GM23338 (cell line): ENCODE measurements at regions not wholly inside any gene's neighbourhood (a gene's known extent, or its start where the extent isn't known, plus 50 kb on each side); places are given as distances from the start of the nearest gene placed in this dataset.

ENCODE experiments used
- ATAC-seq: fragments of 200-7000 bp; cut with Tn5 transposase; 3 replicates; pipeline ENCODE4 v1.9.1; 2020
- DNase-seq: peaks from one replicate; pipeline ENCODE4 v3.0.0-alpha.2; 2015; ENCODE audit warnings: low spot score
- H2AFZ ChIP-seq: fragments of 200-600 bp; sonication (generic); 2 replicates; pipeline ENCODE4 v1.8.0; 2016; ENCODE audit warnings: antibody characterized with exemption, mild to moderate bottlenecking, moderate library complexity
- H3F3A ChIP-seq: fragments of 200-600 bp; sonication (generic); replicated peaks from 2 replicates; pipeline ENCODE4 v1.8.0; 2017; ENCODE audit warnings: antibody characterized with exemption, mixed run types, low read depth
- H3K27ac ChIP-seq: fragments of 200-600 bp; sonication (generic); 2 replicates; pipeline ENCODE4 v1.6.1; 2016; ENCODE audit warnings: low read depth
- H3K27me3 ChIP-seq: fragments of 200-600 bp; sonication (generic); 2 replicates; pipeline ENCODE4 v1.8.0; 2016; ENCODE audit warnings: mild to moderate bottlenecking, mixed run types, moderate library complexity; ENCODE audit not compliant: insufficient read depth
- H3K36me3 ChIP-seq: fragments of 200-600 bp; sonication (generic); 2 replicates; pipeline ENCODE4 v1.8.0; 2016; ENCODE audit warnings: mild to moderate bottlenecking; ENCODE audit not compliant: insufficient read depth
- H3K4me1 ChIP-seq: fragments of 200-600 bp; sonication (generic); 2 replicates; pipeline ENCODE4 v1.8.0; 2016; ENCODE audit warnings: mild to moderate bottlenecking, moderate library complexity; ENCODE audit not compliant: insufficient read depth
- H3K4me2 ChIP-seq: fragments of 200-600 bp; sonication (generic); 2 replicates; pipeline ENCODE4 v1.7.1; 2017; ENCODE audit warnings: mixed run types
- H3K4me3 ChIP-seq: fragments of 200-600 bp; sonication (generic); 2 replicates; pipeline ENCODE4 v1.6.1; 2016; ENCODE audit warnings: mixed run types
- H3K79me2 ChIP-seq: fragments of 200-600 bp; sonication (generic); replicated peaks from 2 replicates; pipeline ENCODE4 v1.8.0; 2017; ENCODE audit warnings: mild to moderate bottlenecking; ENCODE audit not compliant: insufficient read depth
- H3K9me2 ChIP-seq: fragments of 200-600 bp; sonication (generic); 2 replicates; pipeline ENCODE4 v1.8.0; 2017; ENCODE audit not compliant: insufficient read depth
- H4K20me1 ChIP-seq: fragments of 200-600 bp; sonication (generic); replicated peaks from 2 replicates; pipeline ENCODE4 v1.8.0; 2017; ENCODE audit warnings: mild to moderate bottlenecking; ENCODE audit not compliant: insufficient read depth
- H3K27ac Mint-ChIP-seq: 2 replicates; pipeline ENCODE4 v1.8.0; 2020; ENCODE audit warnings: inconsistent platforms, mild to moderate bottlenecking, moderate library complexity, mixed read lengths
- H3K27me3 Mint-ChIP-seq: 3 replicates; pipeline ENCODE4 v1.8.0; 2022; ENCODE audit warnings: low read depth, mild to moderate bottlenecking, moderate library complexity, mixed read lengths, inconsistent platforms; ENCODE audit not compliant: insufficient read depth, poor library complexity
- H3K36me3 Mint-ChIP-seq: 3 replicates; pipeline ENCODE4 v1.8.0; 2021; ENCODE audit warnings: low read depth, mild to moderate bottlenecking, inconsistent platforms, moderate library complexity, mixed read lengths
- H3K4me1 Mint-ChIP-seq: 3 replicates; pipeline ENCODE4 v1.8.0; 2020; ENCODE audit warnings: mild to moderate bottlenecking, inconsistent platforms, mixed read lengths
- H3K4me3 Mint-ChIP-seq: 3 replicates; pipeline ENCODE4 v1.8.0; 2021; ENCODE audit warnings: moderate library complexity, mild to moderate bottlenecking, inconsistent platforms, mixed read lengths
- H3K9me3 Mint-ChIP-seq: 3 replicates; pipeline ENCODE4 v1.8.0; 2020; ENCODE audit warnings: moderate library complexity, mild to moderate bottlenecking, inconsistent platforms, mixed read lengths
- CREB1 ChIP-seq: fragments of 250-450 bp; sonication (Bioruptor Pico); IDR thresholded peaks from 2 replicates; pipeline ENCODE4 v1.5.0; 2020; ENCODE audit warnings: low read depth, mild to moderate bottlenecking, moderate library complexity
- ETS1 ChIP-seq: IDR thresholded peaks from 2 replicates; pipeline ENCODE4 v1.6.1; 2016; ENCODE audit warnings: antibody characterized with exemption
- EZH2 ChIP-seq: fragments of 200-600 bp; sonication (generic); IDR thresholded peaks from one replicate; pipeline ENCODE4 v1.8.0; 2017; ENCODE audit warnings: antibody characterized with exemption, mild to moderate bottlenecking, low read depth; ENCODE audit not compliant: unreplicated experiment
- EZH2phosphoT487 ChIP-seq: fragments of 200-600 bp; sonication (generic); IDR thresholded peaks from one replicate; pipeline ENCODE4 v1.8.1; 2018; ENCODE audit warnings: antibody characterized with exemption; ENCODE audit not compliant: unreplicated experiment
- JUNB ChIP-seq: IDR thresholded peaks from one replicate; pipeline ENCODE4 v1.6.1; 2016; ENCODE audit warnings: antibody characterized with exemption; ENCODE audit not compliant: unreplicated experiment
- NANOG ChIP-seq: IDR thresholded peaks from 2 replicates; pipeline ENCODE4 v1.6.1; 2016; ENCODE audit warnings: antibody characterized with exemption, borderline replicate concordance
- POLR2AphosphoS5 ChIP-seq: IDR thresholded peaks from 2 replicates; pipeline ENCODE4 v1.6.1; 2016; ENCODE audit warnings: antibody characterized with exemption, low read depth
- STAT1 ChIP-seq: IDR thresholded peaks from one replicate; pipeline ENCODE4 v1.6.1; 2016; ENCODE audit warnings: antibody characterized with exemption; ENCODE audit not compliant: unreplicated experiment
- ZNF114 ChIP-seq: fragments of 250-450 bp; sonication (Bioruptor Pico); IDR thresholded peaks from 2 replicates; pipeline ENCODE4 v1.5.0; 2020; ENCODE audit warnings: mild to moderate bottlenecking, moderate library complexity
- ZNF331 ChIP-seq: fragments of 250-450 bp; sonication (Bioruptor Pico); IDR thresholded peaks from 2 replicates; pipeline ENCODE4 v1.5.0; 2020; ENCODE audit warnings: low read depth, mild to moderate bottlenecking, moderate library complexity
- ZNF462 ChIP-seq: fragments of 250-450 bp; sonication (Bioruptor Pico); IDR thresholded peaks from 2 replicates; pipeline ENCODE4 v1.5.0; 2020; ENCODE audit warnings: mild to moderate bottlenecking, moderate library complexity
- TF ChIP-seq, protein P1 (sequence below): IDR thresholded peaks from one replicate; pipeline ENCODE4 v1.6.1; 2018; ENCODE audit warnings: antibody characterized with exemption; ENCODE audit not compliant: unreplicated experiment
- TF ChIP-seq, protein P2 (sequence below), 2 experiments: fragments of 200-600 bp in 1 of 2; sonication (generic) in 1 of 2; conservative IDR thresholded peaks; 2 replicates each; pipeline versions ENCODE4 v1.5.1 to v1.6.1; 2016 to 2017; ENCODE audit warnings: antibody characterized with exemption in 2 of 2, low read depth in 2 of 2, mild to moderate bottlenecking in 2 of 2, moderate library complexity in 1 of 2

DNA sequence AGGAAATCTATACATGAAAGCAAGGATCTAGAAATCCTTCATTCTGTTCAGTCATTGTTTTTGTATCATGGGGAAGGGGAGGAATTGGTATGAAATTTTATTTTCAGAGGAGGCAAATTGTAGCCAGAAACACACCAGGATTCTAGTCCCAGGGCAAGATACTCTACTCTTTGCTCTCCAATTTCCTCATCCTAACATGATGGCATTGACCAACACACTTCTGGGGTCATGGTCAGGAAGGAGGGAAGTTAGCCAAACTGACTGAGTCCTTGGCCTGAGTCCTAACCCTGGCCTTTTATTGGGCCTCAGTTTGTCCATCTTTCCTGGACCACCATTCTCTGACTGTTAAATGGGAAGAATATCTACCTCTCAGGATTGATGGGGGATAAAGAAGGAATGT, 65.5 kb downstream of the BBS10 start (continued):
- TF ChIP-seq POLR2AphosphoS5 (no peak), NANOG (no peak), EZH2phosphoT487 (no peak), STAT1 (no peak), JUNB (no peak)
- TF ChIP-seq, protein P1, sequence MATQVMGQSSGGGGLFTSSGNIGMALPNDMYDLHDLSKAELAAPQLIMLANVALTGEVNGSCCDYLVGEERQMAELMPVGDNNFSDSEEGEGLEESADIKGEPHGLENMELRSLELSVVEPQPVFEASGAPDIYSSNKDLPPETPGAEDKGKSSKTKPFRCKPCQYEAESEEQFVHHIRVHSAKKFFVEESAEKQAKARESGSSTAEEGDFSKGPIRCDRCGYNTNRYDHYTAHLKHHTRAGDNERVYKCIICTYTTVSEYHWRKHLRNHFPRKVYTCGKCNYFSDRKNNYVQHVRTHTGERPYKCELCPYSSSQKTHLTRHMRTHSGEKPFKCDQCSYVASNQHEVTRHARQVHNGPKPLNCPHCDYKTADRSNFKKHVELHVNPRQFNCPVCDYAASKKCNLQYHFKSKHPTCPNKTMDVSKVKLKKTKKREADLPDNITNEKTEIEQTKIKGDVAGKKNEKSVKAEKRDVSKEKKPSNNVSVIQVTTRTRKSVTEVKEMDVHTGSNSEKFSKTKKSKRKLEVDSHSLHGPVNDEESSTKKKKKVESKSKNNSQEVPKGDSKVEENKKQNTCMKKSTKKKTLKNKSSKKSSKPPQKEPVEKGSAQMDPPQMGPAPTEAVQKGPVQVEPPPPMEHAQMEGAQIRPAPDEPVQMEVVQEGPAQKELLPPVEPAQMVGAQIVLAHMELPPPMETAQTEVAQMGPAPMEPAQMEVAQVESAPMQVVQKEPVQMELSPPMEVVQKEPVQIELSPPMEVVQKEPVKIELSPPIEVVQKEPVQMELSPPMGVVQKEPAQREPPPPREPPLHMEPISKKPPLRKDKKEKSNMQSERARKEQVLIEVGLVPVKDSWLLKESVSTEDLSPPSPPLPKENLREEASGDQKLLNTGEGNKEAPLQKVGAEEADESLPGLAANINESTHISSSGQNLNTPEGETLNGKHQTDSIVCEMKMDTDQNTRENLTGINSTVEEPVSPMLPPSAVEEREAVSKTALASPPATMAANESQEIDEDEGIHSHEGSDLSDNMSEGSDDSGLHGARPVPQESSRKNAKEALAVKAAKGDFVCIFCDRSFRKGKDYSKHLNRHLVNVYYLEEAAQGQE = no peak

GRCh38 chr12:76277480-76277879, 70.7 kb downstream of the BBS10 start:
- peaks cover 6% of the 10 kb centered on the region for H3K9me2 ChIP-seq
- DNase-seq = no peak
- TF ChIP-seq EZH2 = no peak
- TF ChIP-seq ZNF331 (CRISPR knock-in tag) = no peak
- no peak for TF ChIP-seq STAT1
- no peak for TF ChIP-seq POLR2AphosphoS5
- no peak for TF ChIP-seq NANOG
- no peak for TF ChIP-seq CREB1
- TF ChIP-seq EZH2phosphoT487 = no peak
- no peak for TF ChIP-seq ETS1
- TF ChIP-seq ZNF462 (CRISPR knock-in tag) = no peak
- TF ChIP-seq ZNF114 (CRISPR knock-in tag) = no peak
- TF ChIP-seq, protein P2, sequence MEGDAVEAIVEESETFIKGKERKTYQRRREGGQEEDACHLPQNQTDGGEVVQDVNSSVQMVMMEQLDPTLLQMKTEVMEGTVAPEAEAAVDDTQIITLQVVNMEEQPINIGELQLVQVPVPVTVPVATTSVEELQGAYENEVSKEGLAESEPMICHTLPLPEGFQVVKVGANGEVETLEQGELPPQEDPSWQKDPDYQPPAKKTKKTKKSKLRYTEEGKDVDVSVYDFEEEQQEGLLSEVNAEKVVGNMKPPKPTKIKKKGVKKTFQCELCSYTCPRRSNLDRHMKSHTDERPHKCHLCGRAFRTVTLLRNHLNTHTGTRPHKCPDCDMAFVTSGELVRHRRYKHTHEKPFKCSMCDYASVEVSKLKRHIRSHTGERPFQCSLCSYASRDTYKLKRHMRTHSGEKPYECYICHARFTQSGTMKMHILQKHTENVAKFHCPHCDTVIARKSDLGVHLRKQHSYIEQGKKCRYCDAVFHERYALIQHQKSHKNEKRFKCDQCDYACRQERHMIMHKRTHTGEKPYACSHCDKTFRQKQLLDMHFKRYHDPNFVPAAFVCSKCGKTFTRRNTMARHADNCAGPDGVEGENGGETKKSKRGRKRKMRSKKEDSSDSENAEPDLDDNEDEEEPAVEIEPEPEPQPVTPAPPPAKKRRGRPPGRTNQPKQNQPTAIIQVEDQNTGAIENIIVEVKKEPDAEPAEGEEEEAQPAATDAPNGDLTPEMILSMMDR (conservative IDR thresholded peaks at IDR 0.05; ENCODE audit: low read depth in 2 of 2) = no peak

More at GRCh38 chr12:76277480-76277879, 70.7 kb downstream of the BBS10 start:
- no peaks in the 10 kb centered on the region for H3F3A ChIP-seq
- no peak overlapping the region for H3K27ac ChIP-seq
- no peaks in the 10 kb centered on the region for H3K27me3 Mint-ChIP-seq
- no peak overlapping the region for H3K4me3 ChIP-seq
- H2AFZ ChIP-seq = no peak overlapping the region
- no peak overlapping the region for H3K4me2 ChIP-seq
- no peaks in the 10 kb centered on the region for H3K36me3 Mint-ChIP-seq
- no peaks in the 10 kb centered on the region for H4K20me1 ChIP-seq
- H3K4me1 ChIP-seq = peaks cover 19% of the 10 kb centered on the region
- H3K4me1 Mint-ChIP-seq = peaks cover 8% of the 10 kb centered on the region
- no peaks in the 10 kb centered on the region for H3K79me2 ChIP-seq
- no peak for ATAC-seq
- H3K9me3 Mint-ChIP-seq = no peaks in the 10 kb centered on the region
- no peak overlapping the region for H3K27ac Mint-ChIP-seq
- no peaks in the 10 kb centered on the region for H3K27me3 ChIP-seq
- no peak overlapping the region for H3K4me3 Mint-ChIP-seq
- no peaks in the 10 kb centered on the region for H3K36me3 ChIP-seq
